ENCODE measurements at regions not wholly inside any gene's neighbourhood (a gene's known extent, or its start where the extent isn't known, plus 50 kb on each side); places are given as distances from the start of the nearest gene placed in this dataset.

GRCh38 chr1:96583903-96584302, 137.7 kb upstream of the PTBP2 start:
- TF ChIP-seq, protein P1, sequence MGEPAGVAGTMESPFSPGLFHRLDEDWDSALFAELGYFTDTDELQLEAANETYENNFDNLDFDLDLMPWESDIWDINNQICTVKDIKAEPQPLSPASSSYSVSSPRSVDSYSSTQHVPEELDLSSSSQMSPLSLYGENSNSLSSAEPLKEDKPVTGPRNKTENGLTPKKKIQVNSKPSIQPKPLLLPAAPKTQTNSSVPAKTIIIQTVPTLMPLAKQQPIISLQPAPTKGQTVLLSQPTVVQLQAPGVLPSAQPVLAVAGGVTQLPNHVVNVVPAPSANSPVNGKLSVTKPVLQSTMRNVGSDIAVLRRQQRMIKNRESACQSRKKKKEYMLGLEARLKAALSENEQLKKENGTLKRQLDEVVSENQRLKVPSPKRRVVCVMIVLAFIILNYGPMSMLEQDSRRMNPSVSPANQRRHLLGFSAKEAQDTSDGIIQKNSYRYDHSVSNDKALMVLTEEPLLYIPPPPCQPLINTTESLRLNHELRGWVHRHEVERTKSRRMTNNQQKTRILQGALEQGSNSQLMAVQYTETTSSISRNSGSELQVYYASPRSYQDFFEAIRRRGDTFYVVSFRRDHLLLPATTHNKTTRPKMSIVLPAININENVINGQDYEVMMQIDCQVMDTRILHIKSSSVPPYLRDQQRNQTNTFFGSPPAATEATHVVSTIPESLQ (CRISPR knock-in tag; IDR thresholded peaks at IDR 0.05): no peak
- no peak for TF ChIP-seq ZNF140 (CRISPR knock-in tag; IDR thresholded peaks at IDR 0.05)
- no peak for TF ChIP-seq NR2F6 (CRISPR knock-in tag; IDR thresholded peaks at IDR 0.05)
- no peak for TF ChIP-seq BDP1 (IDR thresholded peaks at IDR 0.05; ENCODE audit: insufficient read depth, insufficient read length)
- TF ChIP-seq ADNP (tag; IDR thresholded peaks at IDR 0.05): no peak
- TF ChIP-seq, protein P2, sequence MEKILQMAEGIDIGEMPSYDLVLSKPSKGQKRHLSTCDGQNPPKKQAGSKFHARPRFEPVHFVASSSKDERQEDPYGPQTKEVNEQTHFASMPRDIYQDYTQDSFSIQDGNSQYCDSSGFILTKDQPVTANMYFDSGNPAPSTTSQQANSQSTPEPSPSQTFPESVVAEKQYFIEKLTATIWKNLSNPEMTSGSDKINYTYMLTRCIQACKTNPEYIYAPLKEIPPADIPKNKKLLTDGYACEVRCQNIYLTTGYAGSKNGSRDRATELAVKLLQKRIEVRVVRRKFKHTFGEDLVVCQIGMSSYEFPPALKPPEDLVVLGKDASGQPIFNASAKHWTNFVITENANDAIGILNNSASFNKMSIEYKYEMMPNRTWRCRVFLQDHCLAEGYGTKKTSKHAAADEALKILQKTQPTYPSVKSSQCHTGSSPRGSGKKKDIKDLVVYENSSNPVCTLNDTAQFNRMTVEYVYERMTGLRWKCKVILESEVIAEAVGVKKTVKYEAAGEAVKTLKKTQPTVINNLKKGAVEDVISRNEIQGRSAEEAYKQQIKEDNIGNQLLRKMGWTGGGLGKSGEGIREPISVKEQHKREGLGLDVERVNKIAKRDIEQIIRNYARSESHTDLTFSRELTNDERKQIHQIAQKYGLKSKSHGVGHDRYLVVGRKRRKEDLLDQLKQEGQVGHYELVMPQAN (IDR thresholded peaks at IDR 0.05; ENCODE audit: borderline replicate concordance): no peak
- TF ChIP-seq RAD51 (IDR thresholded peaks at IDR 0.05; ENCODE audit: borderline replicate concordance, low read depth): no peak
- TF ChIP-seq, protein P3, sequence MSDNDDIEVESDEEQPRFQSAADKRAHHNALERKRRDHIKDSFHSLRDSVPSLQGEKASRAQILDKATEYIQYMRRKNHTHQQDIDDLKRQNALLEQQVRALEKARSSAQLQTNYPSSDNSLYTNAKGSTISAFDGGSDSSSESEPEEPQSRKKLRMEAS (CRISPR knock-in tag; IDR thresholded peaks at IDR 0.05): no peak
- TF ChIP-seq CTCF (IDR thresholded peaks at IDR 0.05 in 2 of 3, conservative IDR thresholded peaks at IDR 0.05 in 1 of 3; ENCODE audit: insufficient read depth in 2 of 3, low read depth in 1 of 3, low read length in 3 of 3): no peak
- TF ChIP-seq, protein P4, sequence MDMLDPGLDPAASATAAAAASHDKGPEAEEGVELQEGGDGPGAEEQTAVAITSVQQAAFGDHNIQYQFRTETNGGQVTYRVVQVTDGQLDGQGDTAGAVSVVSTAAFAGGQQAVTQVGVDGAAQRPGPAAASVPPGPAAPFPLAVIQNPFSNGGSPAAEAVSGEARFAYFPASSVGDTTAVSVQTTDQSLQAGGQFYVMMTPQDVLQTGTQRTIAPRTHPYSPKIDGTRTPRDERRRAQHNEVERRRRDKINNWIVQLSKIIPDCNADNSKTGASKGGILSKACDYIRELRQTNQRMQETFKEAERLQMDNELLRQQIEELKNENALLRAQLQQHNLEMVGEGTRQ (CRISPR knock-in tag; IDR thresholded peaks at IDR 0.05): no peak
- TF ChIP-seq ZBTB8A (IDR thresholded peaks at IDR 0.05; ENCODE audit: partially characterized antibody): no peak
- TF ChIP-seq FOXM1 (IDR thresholded peaks at IDR 0.05; ENCODE audit: low read depth): no peak
- TF ChIP-seq FOXM1 (CRISPR knock-in tag; IDR thresholded peaks at IDR 0.05; ENCODE audit: low read depth): no peak
- no peak for TF ChIP-seq HES1 (IDR thresholded peaks at IDR 0.05; ENCODE audit: low read depth)
- no peak for TF ChIP-seq ZNF143 (CRISPR knock-in tag; IDR thresholded peaks at IDR 0.05)
